ENCODE measurements at regions not wholly inside any gene's neighbourhood (a gene's known extent, or its start where the extent isn't known, plus 50 kb on each side); places are given as distances from the start of the nearest gene placed in this dataset.

DNA sequence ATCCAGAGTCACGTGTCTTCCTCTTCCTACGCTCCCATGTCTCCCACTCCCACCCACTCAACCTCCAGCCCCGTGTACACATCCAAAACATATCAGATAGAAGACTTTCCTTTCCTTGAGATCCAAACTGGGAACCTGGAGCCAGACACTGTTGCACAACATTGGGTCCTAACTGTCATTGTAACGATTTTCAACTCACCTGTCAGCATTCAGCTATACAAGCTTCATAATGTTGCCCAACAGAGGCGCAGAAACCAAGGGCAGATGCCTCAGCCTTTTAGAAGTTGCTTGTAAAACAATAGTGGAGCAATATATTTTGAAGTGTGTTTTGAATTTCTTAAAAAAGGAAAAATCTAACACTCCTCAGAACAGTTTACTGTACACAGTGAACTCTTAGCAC, 84.9 kb upstream of the GLIS3 start:
- DNase-seq (ENCODE audit: low read depth in 1 of 2, low spot score in 1 of 2) = no peak

GRCh38 chr9:4382722-4383317, 83.0 kb upstream of the GLIS3 start:
- no peak for DNase-seq (ENCODE audit: low read depth in 1 of 2, low spot score in 1 of 2)

- no peak for DNase-seq (ENCODE audit: low read depth in 1 of 2, low spot score in 1 of 2)
These were observed 81.9 kb upstream of the GLIS3 start for GRCh38 chr9:4381744-4382143.

- DNase-seq (ENCODE audit: low read depth in 1 of 2, low spot score in 1 of 2) = no peak
These were observed 80.5 kb upstream of the GLIS3 start for GRCh38 chr9:4380406-4380805.

DNA sequence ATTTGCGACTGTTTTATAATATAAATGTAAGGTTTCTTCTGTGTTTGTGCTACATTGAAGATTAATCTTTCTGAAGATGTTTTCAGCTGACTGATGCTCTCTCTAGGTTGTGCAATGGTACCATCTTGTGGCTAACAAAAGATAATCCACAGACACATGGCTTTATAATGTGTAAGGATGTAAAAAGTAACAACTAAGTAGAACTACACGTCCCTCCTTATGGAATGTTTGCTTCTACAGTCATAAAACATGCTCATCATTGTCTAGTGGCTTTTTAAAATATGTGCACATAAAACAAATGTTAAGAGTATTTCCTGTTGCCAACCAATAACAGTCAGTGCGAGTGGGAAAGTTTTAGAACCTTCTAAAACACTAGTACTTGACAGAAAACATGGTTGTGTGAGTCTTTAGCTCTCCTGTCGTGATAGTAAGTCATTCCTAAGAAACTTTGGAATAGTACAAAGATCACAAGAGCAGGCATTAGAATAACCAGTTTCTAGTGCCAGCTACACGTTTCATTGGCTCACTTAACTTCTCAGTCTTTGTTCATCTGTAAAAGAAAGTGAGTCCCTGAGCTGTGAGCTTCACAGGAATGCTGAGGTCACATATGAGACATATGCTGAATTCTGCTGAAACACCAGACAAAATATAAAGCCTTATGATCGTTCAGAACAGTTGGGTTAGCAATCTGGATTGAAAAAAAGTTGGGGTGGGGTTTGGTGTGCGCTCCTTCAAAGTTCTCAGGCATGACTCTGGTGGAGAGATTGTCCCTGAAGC, 75.7 kb upstream of the GLIS3 start:
- no peak for DNase-seq (ENCODE audit: low read depth in 1 of 2, low spot score in 1 of 2)

- DNase-seq (ENCODE audit: low read depth in 1 of 2, low spot score in 1 of 2) = no peak
These were observed 71.2 kb upstream of the GLIS3 start for GRCh38 chr9:4371108-4371507.

DNA sequence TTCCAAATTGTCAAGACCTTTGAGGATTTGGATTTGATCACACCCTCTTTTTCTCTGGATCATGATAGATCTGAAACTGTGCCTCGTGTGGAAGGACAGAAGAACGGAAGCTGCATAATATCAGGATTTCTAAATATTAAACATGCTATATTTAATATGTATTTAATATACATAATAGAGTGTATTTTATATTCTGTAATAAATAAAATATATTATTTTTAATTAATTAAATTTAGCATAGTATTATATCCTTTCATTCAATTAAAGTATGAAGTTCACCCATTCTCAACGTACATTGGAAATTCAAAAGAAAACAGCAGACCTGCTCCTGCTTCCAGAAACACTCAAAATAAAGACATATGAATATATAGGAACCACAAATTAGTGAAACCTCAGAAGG, 70.6 kb upstream of the GLIS3 start:
- DNase-seq (ENCODE audit: low read depth in 1 of 2, low spot score in 1 of 2) = no peak

DNA sequence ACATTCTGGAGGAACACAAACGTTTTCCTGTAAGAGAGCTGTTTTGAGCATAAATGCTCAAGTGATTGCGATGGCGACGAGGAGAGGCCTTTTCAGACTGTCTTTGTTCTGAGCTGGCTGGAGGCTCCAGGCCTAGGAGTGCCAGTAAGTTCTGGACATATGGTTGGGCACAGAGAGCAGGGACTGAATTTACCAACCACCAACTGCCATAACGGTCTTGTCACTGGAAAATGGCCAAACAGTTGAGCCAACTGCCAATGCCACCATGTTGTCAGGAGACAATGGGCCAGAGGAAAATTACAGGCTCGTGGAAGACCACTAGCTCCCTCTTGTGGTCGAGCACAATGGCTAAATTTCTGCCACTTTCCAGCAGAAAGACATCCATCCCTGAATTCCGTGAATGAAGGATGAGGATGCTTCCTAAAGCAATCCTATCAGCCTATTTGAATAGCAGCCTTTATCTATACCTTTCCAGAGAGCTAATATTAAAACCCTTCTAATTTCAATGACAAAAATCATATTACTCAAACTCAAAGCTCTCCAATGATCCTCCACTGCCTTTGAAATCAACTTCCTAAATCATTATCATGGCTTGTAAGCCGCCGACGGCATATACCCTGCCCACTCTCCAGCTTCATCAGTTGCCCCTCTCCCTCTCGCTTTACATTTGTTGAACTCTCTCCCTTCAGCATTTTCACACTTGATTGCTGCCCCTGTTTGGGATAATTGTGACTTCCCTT, 66.9 kb upstream of the GLIS3 start:
- DNase-seq (ENCODE audit: low read depth in 1 of 2, low spot score in 1 of 2) = peak in 1 of 2 donors; percentile 12

GRCh38 chr9:4365055-4365454, 65.2 kb upstream of the GLIS3 start:
- peak in 1 of 2 donors; percentile 12 for DNase-seq (ENCODE audit: low read depth in 1 of 2, low spot score in 1 of 2)

DNA sequence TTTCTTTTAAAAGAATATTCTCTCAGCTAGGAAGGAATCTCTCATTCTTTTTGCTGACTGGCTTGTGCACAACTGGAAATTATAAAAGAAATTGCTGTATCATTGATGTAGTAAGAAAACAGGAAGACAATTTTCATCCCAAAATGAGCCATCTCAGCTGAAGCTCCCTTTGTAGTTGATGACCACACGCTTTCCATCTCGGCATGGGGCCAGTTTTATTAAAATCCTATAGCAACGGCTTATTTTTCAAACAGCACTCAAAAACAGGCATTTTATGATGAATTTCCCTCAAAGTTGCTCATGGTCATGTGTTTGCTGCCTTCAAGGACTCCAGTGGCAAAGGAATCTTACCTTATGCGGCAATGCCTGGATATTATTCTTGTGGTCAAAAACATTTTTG, 62.4 kb upstream of the GLIS3 start:
- no peak for DNase-seq (ENCODE audit: low read depth in 1 of 2, low spot score in 1 of 2)

DNA sequence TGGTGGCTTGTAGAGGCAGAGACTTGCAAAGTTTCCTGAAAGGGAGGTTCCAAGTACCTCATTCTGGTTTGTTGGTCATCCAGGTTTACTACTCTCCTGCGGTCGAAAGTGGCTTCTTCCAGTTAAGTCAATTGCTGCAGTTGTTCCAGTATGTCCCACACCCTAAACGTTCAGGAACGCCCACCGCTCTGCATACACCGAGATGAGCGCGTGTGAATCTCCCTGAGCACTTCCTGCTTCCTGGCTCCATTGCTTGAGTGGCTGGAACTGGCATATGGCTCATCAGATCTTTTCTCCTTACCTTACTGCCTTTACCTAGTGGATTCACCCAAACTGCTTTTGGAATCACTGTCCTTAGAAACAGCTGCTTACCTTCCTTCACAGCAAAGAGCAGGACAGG, 59.1 kb upstream of the GLIS3 start:
- DNase-seq (ENCODE audit: low read depth in 1 of 2, low spot score in 1 of 2) = no peak

DNA sequence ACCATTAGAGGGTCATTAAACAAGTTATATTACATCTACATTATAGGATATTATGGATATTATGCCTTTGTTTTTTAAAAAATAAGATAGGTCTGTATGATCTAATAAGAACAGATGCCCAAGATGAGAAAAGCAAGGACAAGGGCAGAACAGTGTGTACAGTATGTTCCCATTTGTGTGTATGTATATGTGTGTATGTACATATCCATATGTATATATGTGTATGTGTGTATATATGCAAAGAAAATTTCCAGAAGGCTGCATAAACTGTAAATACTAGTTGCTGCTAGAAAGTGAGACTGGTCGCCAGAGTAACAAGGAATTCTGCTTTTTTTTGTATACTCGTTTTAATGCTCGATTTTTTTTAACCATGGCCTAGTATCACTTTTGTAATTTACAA, 58.1 kb upstream of the GLIS3 start:
- no peak for DNase-seq (ENCODE audit: low read depth in 1 of 2, low spot score in 1 of 2)

GRCh38 chr9:4356306-4356705, 56.4 kb upstream of the GLIS3 start:
- DNase-seq (ENCODE audit: low read depth in 1 of 2, low spot score in 1 of 2) = no peak

- no peak for DNase-seq (ENCODE audit: low read depth in 1 of 2, low spot score in 1 of 2)
These were observed 53.4 kb upstream of the GLIS3 start for GRCh38 chr9:4353236-4353635.

DNA sequence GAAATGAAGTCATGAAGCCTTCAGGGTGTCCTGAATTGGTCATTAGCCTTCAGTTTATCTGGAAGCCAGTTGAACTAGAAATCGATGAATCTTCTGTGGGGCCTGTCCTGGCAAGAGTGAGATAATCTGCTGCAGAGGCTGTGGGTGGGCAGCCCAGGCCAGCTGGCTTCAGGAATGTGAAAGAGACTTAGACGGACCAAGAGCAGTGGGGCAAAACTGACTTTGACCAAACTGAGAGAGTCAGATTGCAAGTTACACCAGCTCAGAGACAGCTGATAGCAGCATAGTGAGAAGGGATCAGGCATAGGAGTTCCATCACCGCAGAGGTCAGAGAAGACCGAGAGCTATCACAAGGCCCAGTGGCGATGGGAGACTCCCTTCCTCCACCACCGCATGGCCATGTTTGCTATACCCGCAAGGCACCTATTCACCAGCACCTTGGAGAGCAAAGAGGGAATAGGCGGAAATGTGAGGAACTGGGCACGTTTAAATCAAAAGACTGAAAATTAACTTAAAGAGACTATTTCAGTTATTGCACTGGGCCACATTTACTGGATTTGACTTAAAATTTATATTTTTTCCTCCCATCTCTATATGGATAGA, 50.0 kb upstream of the GLIS3 start:
- DNase-seq (ENCODE audit: low read depth in 1 of 2, low spot score in 1 of 2) = no peak
